ENCODE measurements at regions not wholly inside any gene's neighbourhood (a gene's known extent, or its start where the extent isn't known, plus 50 kb on each side); places are given as distances from the start of the nearest gene placed in this dataset.

DNA sequence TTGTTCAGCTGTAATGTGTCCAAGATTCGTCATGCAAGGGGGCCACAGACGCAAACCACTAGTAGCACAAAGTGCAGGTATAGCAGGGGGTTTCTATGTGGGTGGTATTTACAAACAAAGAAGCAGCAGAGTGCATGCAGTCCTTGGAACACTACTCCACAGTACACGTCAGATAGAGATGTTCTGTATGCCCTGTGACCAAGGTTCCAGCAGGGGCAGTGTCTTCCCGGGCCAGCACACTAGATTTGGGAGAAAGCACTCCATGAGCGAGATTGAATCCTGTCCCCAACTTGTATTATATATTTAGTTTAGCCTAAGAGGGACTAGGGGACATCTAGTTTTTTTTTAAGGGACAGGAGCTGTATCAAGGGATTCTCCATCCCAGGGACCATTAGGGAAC lies 54.4 kb upstream of the ESX1 start:
- TF ChIP-seq EZH2 (conservative IDR thresholded peaks at IDR 0.05; ENCODE audit: low read depth, low read length) = no peak
- no peak for TF ChIP-seq SMARCC2 (IDR thresholded peaks at IDR 0.05)
- TF ChIP-seq ATF1 (CRISPR knock-in tag; IDR thresholded peaks at IDR 0.05) = no peak
- TF ChIP-seq TOE1 (CRISPR knock-in tag; IDR thresholded peaks at IDR 0.05) = no peak
- TF ChIP-seq AFF4 (CRISPR knock-in tag; IDR thresholded peaks at IDR 0.05) = no peak
- TF ChIP-seq, protein P1, sequence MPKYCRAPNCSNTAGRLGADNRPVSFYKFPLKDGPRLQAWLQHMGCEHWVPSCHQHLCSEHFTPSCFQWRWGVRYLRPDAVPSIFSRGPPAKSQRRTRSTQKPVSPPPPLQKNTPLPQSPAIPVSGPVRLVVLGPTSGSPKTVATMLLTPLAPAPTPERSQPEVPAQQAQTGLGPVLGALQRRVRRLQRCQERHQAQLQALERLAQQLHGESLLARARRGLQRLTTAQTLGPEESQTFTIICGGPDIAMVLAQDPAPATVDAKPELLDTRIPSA (CRISPR knock-in tag; IDR thresholded peaks at IDR 0.05; ENCODE audit: borderline replicate concordance) = no peak
- no peak for TF ChIP-seq ZNF777 (CRISPR knock-in tag; IDR thresholded peaks at IDR 0.05)
